ENCODE measurements at regions not wholly inside any gene's neighbourhood (a gene's known extent, or its start where the extent isn't known, plus 50 kb on each side); places are given as distances from the start of the nearest gene placed in this dataset.

- no peak for DNase-seq (ENCODE audit: low read depth, low spot score)
Observed at GRCh38 chr15:91801836-91802534, 51.5 kb upstream of the SLCO3A1 start.

GRCh38 chr15:91803260-91803659 lies 50.2 kb upstream of the SLCO3A1 start:
- DNase-seq (ENCODE audit: low read depth, low spot score), result no peak

Data from astrocyte of the hippocampus (primary cell).